NOMO-1 (cell line): ENCODE measurements at regions not wholly inside any gene's neighbourhood (a gene's known extent, or its start where the extent isn't known, plus 50 kb on each side); places are given as distances from the start of the nearest gene placed in this dataset.

ENCODE experiments used
- DNase-seq, 2 experiments: peaks; one replicate each; lab custom pipeline; 2025; ENCODE audit not compliant: unreplicated experiment in 2 of 2; lab: John Stamatoyannopoulos, UW

GRCh38 chr5:124287813-124288212, 458.6 kb downstream of the ZNF608 start:
- DNase-seq, result no peak

- no peak for DNase-seq
Measured at GRCh38 chr5:124285733-124286132, 460.7 kb downstream of the ZNF608 start.

DNA sequence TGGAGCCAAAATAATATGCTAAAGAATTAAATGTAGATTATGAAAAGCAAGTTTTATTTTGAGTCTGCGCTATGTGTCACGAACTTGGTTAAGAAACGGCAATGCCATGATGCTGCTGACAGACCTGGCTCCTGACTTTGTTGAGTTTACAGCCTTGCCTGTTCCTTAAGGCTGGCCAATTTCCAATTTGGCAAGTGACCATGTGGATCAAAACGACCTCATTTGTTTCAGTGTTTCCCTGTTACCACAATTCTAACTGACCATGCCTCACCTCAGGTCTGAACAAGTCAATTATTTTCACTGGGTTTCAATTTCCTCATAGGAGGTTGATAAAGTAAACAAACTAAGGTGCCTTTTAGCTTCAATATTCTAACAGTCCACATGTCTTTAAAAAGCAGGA, 461.4 kb downstream of the ZNF608 start:
- DNase-seq, result no peak

DNA sequence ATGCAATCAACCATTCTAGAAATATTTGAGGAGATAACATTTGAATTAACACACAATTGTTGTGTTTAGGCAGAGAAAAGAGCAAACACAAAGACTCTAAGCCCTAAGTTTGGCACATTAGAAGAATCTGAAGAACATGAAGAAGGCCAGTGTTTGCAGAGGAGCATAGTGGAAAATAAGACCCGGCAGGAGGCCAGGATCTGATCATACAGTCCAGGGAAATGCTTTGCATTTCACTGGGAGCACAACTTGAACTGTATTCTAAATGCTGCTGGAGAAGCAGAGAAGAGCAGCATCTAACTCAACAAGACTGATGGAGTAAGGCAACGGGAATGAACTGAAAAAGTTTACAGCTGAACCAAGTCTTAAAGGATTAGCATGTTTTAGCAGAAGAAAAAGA, 463.4 kb downstream of the ZNF608 start:
- DNase-seq, result no peak

- DNase-seq, result no peak
Measured at GRCh38 chr5:124280079-124280478, 466.4 kb downstream of the ZNF608 start.

- DNase-seq, result no peak
Measured at GRCh38 chr5:124279146-124279876, 467.1 kb downstream of the ZNF608 start.

GRCh38 chr5:124278636-124279035, 467.8 kb downstream of the ZNF608 start:
- no peak for DNase-seq

DNA sequence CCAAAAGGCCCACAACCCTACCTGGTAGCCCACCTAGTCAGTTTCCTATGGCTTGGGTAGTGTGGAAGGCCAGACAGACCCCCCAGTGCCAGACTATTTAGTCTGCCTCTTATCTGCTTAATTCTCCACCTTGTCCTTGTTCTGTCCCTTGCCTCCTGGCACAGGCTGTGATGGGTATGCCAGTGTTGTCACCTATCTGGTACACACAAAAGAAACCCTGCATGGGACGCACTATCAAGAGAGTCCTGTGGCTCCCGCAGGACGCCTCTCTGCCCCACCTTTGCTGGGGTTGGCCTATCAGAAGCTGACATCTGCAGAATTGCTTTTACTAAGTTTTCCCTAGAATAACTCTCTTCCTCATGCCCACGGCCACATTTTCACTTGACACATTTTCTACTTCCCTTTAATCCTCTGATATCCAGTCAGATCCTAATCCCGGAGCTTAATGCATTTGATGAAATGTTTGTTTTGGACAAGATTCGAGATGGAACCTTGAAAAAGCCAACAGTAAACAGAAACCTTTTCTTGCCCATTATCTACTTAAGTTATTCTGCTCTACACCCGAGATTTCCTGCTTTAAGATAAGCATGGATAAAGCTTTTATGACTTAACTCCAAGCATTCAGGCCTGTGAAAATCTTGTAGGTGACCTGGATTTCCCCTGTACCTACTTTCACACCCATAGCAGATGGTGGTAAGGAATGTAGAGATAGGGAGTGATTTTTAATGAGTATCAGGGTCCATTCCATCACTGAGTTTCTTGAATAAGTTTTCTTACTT, 468.5 kb downstream of the ZNF608 start:
- no peak for DNase-seq

GRCh38 chr5:124276166-124276565, 470.3 kb downstream of the ZNF608 start:
- DNase-seq, result no peak

DNA sequence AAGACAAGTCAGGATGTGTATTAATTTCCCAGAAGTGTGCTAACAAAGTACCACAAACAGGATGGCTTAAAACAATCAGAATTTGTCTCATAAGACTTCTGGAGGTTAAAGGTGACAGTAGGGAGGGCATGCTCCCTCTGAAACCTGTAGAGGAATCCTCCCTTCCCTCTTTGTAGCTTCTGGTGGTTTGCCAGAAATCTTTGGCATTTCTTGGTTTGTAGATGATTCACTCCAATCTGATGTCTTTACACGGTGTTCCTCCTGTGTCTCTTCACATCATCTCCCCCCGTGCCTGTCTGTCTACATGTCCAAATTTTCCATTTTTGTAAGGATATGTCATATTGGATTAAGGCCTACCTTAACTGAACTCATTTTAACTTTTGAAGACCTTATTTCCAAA, 471.5 kb downstream of the ZNF608 start:
- no peak for DNase-seq

DNA sequence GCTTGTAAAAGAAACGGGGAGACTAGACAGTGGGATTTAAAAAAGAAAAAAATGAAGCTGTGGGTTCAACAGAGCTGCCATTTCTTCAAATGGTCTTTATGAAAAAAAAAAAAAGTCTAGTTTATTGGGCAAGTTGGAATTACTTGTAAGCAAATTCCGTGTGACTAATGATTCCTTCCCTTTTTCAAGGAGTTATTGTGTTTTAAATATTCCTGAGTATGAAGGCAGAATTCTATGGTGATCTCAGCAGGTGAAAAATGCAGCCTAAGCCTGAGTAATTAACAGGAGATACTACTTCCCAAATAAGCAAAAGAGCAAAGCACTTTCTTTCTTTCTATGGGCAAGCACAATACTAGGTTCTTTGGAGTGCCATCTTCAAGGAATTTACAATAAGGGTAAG, 481.9 kb downstream of the ZNF608 start:
- DNase-seq, result no peak

GRCh38 chr5:124263680-124264491, 482.6 kb downstream of the ZNF608 start:
- DNase-seq, result no peak

DNA sequence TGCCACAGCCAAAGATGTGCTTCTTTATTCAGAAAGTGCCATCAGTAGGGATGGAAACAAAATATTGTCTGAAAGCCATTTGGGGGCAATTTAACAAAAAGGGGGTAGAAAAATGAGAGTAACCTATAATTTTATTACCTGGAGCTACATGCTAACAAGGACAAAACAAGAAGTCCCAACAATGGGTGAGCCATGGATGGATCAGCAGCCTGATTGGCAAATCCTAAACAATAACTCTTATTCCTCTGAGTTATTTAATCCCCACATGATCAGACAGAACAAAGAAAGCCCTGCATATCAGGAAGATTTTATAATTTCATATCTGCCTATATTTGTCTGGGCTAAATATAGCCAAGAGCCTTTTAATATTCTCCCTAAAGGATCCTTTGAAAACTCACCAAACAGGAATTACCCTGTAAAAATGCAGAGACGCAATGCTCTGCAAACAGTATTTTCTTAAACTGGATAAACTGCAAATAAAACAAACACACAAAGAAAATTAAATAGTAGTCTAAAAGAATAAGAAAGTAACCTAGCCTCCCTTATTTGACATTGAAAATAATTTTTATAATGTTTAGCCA, 483.4 kb downstream of the ZNF608 start:
- no peak for DNase-seq

DNA sequence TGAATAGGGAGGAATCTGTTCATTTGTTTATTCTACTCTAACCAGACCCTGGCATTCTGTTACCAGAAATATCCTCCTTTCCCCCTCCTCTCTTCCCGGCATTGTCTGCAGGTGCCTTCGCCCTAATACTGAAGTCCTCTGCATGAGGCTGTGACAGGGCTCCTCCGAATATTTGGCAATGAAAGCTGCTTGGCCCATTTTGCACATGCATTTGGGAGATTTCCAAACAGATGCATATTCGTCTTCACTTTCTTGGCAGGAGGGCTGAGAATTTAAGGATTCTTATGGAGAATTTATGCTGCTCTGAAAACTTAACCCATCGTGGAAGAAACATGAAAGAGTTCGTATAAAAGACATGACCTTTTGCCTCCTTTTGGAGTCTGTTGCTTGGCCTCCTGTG, 484.0 kb downstream of the ZNF608 start:
- no peak for DNase-seq

DNA sequence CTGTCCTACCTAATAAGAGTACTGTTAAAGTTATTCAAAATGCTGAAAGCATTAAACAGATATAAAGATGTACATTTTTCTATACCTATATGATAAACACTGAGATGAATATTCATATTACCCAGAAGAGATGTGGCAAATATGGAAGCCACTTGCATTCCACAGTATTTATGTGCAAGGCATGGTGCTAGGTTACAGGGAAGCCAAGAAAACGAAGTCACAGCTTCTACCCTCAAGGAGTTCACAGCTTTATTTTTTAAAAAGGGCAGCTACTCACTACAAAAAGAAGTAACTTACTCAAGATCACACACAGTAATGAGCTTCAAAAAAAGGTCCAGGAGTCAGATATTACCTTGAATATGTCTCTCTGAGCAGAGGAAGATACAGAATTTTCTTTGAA, 484.6 kb downstream of the ZNF608 start:
- DNase-seq, result no peak

DNA sequence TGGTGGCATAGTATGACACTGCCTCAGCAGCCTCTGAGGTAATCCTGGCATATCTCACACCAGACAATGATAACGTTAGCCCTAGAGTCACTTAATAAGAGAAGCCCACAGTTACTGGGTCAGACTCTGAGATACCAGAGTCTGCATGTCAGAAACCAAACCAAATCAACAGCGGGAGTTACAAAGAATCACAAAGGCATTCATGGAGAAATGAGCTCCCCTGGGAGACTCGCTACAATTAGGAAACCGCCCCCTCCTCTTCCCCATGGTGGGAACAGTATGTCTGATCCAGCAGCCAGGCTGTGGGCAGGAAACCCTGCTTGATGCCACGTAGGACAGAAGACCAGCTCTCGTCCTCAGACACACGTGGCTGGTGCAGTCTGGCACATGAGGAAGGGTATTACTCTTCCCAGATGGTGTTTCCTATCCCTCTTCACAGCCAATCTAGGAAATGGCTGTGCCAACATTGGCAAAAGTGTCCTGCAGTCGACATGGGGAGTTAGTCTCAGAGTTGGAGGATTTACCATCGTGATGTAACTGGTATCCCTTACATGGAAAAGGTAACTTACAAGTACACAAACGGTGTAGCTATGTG, 485.4 kb downstream of the ZNF608 start:
- no peak for DNase-seq

- no peak for DNase-seq
Measured at GRCh38 chr5:124259017-124259416, 487.4 kb downstream of the ZNF608 start.

- no peak for DNase-seq
Measured at GRCh38 chr5:124257048-124257447, 489.4 kb downstream of the ZNF608 start.

DNA sequence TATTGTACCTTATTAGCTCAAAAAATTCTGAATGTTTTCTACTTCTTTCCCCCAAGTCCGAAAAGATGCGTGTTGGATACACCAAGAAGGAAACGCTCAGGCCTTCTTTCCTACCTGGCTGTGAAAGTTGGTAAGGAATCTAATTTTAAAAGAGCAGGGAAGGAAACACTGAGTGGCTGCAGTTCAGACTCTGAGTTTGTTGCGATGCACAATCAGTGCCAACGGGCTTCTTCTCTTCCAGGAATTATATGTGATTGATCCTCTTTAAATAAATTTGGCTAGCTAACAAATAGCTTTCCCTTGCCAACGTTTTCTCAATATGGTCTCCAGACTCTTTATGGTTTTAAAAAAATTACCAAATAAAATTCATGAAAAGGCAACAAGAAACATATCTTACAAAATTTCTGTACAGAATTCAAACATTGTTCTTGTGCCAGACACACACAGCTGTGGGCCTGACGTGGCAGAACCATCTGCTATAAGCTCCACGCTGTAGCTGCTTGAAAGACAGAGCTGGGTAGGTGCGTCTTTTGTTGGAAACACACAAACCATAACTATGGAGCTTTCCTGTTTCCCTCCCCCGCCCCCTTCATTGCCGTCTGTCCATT, 493.1 kb downstream of the ZNF608 start:
- DNase-seq, result no peak

DNA sequence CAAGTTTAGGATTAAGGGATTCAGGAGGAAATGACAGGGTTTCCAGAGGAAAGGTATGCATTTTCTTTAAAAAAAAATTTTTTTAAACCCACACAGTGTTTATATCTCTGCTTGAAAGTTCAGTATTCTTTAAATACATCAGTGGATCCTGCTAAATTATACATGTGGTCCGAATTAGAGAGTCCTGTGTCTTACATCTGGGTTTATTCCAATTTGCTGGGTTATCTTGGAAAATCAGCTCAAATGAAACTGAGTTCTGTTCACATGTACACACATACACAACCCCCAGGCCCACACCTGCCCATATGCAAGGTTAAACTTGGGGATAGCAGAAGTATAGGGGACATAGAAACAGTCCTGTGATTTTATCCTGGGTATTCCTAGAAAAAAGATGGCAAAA, 493.7 kb downstream of the ZNF608 start:
- no peak for DNase-seq
